LHCN-M2 (cell line): ENCODE measurements at regions not wholly inside any gene's neighbourhood (a gene's known extent, or its start where the extent isn't known, plus 50 kb on each side); places are given as distances from the start of the nearest gene placed in this dataset.

Experiments
- DNase-seq: peaks from one replicate; pipeline ENCODE4 v3.0.0-alpha.2; 2012; ENCODE audit warnings: low read depth

DNA sequence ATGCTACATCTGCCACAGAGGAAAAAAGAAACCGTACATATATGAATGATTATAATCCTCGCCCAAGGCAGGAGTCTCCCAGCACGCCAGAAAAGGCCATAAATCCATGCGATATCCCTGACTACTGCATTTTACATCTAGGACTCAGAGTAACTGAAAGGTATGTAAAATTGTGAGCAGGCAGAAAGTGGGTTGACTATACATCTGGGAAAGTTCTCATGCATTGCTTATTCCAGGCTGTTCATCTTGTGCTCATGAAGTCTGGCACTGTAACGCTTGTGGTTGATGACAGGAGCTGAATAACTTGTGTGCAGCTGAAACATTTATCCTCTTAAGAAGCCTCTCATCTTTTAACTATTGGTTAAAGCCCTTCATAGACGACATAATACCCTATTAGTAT, 193.4 kb upstream of the STEAP4 start:
- DNase-seq, result no peak

DNA sequence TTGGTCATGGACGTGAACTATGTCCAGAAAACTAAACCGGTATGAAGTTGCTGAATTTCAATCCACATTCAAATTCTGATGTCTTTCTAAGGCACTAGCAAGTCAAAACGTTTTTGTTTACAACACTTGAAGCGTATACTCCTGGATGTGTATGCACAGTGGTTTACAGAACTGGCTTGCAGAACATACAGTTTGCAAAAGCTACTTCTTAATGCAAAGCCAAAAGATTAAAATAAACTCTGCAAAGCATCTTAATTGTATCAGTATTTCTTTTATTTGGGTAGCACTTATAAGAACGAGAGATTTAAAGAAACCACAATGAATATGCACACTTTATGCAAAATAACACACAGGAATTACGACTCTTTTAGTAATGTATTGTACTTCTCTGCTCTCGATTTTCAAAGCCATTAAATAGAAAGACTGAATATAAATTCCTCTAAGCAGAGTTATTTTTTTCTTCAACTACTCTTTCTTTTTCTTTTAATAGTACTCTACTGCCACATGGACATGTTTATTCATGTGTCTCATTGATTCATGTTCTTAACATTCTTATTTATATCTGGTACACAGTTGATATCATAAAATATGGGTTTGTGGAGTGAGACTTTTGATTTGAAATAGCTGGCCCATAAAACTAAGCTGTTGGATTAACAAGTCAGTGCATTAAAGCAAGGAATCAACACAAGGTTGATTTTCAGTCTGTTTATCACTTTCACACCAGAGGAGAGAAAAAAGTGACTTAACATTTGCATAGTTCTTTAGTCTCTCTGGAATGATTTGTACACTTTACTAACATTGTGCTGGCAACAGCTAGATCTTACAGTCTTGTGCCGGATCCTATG, 189.4 kb upstream of the STEAP4 start:
- DNase-seq, result no peak

DNA sequence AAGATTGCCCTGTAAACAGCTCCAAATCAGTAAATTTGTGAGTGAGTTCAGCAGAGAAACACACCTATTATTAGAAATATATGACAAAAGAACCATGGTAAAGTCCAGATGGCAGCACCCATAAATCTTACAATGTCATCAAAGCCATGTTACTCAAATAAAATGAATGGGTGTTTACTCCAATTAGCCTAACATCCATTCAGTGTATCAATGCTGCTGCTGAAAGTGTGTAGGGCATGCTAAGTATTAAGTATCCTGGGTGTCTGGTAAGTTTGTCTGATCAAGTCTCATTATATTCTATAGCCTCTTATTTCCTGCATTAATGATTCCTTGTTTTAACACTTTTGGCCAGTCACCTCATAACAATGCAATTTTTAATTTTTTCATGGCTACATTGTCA, 185.5 kb upstream of the STEAP4 start:
- no peak for DNase-seq

DNA sequence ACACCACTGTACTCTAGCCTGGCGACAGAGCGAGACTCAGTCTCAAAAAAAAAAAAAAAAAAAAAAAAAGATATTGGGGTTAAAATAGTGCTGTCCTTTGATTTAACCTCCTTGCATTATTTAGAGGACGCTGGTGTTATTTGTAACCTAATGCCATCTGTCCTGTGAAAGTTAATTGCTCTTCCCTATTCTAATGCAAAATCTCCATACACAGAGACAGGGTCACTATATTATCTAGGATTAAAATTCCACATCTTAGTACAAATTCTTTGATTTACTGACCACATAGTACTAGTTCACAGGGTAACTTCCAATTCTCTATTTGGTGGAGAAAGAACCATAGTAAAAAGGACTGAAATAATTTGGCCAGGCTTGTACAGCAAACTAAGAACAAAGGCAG, 184.2 kb upstream of the STEAP4 start:
- no peak for DNase-seq

DNA sequence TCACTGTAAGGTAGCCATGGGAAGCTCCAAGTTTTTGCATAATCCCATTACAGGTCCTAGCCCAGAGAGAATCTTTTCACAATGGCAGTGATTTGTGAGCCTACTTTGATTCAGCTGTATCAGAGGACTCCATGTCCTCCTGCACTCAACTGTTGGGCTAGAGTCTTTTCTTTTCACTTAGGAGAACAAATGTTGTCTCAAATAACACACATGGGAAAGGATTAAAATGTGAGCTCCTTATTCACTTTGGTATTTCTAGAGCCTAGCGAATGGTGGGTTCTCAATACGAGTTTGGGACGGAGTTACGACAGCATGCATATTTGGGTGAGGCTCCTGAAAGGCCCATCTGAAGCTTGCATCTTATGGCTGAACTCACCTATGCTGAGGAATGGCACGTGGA, 183.5 kb upstream of the STEAP4 start:
- no peak for DNase-seq

DNA sequence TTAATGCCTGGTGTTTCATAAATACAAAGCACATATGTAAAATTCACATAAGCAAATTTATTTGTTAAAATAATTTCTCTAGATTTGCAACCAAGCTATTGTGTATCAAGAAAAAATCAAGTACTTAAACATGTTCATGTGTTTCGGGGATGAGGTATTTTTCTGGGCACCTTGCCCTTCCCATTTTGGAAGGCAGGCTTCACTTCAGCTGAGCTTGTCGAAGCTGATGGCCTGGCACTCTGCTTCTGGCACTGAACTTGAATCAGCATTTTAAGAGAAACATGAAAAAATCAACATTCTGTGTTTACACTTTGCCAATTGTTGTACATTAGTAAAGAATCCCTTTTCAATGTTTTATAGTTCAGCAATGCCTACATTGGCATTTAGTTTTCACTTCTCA, 179.1 kb upstream of the STEAP4 start:
- no peak for DNase-seq

DNA sequence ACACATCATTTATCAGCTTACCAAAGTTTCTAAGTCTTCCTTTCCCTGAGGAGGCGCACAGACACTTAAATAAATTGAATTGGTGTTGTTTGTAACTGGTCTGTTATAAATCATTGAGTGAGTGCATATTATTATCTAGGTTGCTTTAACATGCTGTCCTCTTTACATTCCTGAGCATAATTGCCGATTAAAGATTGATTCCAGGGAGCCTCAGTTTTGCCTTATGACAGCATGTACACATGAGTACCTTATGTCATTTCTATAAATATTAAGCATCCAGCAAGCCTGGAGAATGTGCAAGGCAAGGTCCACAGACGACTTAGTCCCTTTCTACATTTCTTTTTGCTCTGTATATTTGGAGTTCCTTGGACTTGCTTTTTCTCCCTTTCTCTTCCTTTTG, 177.9 kb upstream of the STEAP4 start:
- no peak for DNase-seq

DNA sequence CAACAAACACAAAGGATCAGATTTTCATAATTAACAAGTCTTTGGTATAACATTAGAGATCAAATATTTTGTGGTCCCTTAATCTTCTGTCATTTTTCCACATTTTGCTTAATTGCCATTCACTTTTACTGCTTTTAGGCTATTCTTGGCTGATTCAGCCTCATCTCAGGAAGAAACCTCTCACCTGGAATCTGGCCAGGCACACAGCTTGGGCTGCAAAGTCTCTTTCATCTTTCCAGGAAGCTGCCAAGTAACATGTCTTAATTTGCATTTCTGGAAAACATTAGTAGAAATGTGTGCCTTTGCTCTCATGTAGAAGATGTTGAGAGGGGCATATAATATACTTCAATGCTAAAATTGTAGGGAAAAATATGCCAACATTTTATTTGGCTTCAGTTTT, 174.2 kb upstream of the STEAP4 start:
- no peak for DNase-seq

DNA sequence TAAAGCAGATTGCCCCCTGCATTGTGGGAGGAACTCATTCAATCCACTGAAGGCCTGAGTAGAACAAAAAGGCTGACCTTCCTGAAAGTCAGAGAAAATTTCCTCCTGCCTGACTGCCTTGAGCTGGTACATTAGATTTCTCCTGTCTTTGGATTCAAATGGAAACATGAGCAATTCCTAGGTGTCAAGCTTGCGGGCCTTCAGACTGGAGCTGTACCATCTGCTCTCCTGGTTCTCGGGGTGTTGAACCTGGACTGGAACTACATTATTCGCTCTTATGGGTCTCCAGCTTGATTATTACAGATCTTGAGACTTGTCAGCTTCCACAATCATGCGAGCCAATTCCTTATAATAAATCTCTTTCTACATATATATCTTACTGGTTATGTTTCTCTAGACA, 173.6 kb upstream of the STEAP4 start:
- DNase-seq, result no peak

DNA sequence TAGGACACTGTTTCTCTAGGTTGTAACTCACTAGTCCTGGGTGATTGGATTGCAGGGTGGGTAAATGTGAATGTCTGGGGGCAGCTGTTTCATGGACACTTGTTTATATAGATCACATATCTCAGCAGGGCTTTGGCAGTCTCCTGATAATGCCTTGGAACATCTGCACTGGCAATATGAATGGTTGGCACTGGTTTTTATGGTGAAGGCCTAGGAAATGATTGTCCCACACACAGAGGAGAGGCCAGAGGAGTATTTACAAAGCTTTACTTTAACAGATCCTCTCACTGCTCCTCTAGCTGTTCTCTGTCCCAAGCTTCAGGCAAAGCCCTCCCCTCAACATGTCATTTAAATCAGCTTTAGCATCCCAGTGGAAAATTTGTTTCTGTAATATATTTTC, 171.3 kb upstream of the STEAP4 start:
- DNase-seq, result no peak

DNA sequence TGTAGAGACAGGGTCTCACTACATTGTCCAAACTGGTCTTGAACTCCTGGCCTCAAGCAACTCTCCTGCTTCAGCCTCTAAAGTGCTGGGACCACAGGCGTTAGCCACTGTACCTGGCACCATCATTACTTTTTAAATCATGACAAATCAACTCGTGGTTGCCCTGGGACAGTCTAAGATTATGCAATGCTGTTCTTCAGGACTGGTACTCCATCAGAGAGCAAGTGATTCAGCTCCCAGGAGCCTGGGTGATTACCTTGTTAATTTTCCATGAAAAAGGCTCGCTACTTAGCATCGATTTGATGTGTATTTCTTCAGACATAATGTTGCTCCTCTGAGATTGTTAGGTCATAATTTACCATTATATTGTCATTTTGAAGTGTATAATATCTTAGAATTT, 158.9 kb upstream of the STEAP4 start:
- DNase-seq, result no peak

DNA sequence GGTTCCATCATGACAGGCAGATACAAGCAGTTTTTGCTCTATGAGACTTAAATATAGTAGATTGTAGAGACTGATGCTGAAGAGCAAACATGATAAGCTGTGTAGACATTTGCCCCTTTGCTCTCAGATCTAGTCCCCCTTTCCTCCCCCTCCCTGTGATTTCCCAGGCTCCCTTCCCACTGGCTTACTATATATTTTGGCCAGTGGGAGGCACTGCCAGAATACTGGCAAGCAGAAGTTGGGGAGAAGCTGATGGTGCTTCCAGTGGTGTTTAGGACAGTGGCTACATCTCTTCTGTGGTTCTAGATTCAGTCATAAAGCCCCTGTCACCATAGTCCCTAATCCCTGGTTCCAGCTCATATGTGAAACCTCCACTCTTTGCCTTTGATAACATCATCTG, 156.1 kb upstream of the STEAP4 start:
- no peak for DNase-seq

DNA sequence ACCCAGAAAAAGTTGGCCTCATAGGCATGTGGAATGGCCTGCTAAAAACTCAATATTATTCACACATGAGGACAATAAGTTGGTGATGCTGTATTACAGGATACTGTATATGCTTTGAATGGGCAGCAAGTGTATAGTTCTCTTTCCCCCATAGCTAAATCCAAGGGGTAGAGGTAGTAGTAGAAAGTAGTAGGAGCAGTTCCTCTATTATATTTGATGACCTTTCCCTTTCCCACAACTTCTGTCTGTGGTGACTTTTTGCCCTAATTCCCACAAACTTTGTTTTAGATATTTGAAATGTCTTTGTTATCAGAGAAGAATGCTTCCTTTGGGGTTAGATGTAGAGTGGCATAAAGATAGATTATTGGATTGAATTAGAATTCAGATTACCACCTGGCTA, 154.0 kb upstream of the STEAP4 start:
- no peak for DNase-seq

DNA sequence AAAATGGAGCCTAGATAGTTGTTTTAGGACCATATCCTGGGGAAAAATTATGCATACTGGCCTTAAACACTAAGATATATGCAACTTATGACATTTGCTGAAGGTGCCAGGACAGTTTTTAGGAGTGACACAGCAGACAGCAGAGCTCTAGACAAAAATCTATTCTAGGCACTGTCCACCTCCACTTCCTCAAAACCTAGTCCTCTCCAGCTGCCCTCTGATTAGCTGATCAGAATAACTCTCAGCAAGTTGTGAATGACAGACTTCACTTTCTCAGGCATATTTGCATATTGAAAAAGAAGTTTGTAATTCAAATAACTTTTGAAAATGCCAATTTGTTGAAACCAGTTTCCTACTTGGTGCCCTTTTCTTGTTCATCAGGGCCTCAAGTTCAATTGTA, 152.3 kb upstream of the STEAP4 start:
- no peak for DNase-seq

DNA sequence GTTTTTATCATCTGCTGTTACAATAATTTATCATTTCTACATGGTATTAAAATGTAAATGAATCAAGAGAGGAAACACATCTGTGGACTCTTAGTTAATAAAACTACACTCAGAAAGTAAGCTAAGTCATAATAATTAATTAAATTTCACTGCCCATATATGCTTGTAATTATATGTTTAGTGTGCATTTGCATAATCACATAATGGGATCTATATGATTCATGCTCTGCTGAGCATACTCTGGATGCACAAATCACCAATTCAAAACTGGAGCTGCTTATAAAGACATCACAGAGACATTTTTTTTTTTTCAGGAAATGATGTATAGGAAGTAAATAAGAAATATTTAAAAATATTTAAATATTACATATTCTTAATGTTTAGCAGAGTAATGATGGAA, 151.6 kb upstream of the STEAP4 start:
- DNase-seq, result no peak

DNA sequence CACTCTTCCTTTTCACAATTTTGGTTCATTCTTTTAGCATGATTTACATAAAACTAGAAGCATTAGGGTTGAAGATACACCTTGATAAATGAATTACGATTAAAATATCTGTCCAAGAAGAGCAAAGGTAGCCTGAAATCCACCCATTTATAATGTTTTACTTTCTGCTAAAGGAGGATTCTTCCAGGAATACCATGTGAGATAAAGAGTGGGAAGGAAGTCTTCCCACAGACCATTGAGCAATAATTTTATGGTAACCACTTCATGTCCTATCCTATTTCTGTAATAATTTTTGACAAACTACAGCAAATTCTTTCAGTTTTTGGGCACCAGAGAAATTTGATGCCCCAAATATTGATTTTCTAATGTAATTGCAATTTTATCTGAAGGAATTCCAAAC, 150.6 kb upstream of the STEAP4 start:
- DNase-seq, result no peak

DNA sequence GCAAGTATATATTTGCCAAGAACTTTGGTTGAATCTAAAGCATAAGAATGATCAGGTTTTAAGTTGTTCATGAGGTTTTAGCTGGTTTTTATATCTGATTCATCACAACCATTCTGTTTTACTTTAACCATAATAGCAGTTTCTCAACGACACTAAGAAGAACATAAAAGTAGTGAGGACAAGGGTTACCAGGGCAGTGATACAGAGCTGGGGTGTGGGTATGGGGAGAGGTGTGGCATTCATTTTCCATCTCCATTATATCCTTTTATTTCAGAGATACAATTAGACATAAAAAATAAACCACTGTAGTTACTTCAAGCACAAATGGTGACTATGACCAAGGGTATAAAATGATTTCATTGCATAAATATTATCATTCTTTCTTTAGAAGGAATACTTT, 149.8 kb upstream of the STEAP4 start:
- DNase-seq, result no peak

DNA sequence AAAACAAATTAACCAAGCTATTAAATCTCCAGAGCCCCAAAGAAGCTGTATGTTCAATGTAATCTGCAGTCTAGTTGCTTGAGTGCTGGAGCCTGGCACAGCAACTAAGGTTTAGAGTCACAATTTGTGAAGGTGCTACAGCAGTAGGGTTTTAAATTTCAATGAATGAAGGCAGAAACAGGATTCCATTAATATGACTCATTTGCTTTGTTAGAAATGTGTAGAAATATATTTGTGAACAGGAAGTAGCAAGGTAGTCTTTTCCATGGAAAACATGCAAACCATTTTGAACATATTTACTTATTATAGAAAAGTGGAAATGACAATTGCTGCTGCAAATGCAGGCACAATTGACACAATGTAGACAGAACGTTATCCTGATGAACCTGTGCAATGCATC, 149.0 kb upstream of the STEAP4 start:
- DNase-seq, result no peak

DNA sequence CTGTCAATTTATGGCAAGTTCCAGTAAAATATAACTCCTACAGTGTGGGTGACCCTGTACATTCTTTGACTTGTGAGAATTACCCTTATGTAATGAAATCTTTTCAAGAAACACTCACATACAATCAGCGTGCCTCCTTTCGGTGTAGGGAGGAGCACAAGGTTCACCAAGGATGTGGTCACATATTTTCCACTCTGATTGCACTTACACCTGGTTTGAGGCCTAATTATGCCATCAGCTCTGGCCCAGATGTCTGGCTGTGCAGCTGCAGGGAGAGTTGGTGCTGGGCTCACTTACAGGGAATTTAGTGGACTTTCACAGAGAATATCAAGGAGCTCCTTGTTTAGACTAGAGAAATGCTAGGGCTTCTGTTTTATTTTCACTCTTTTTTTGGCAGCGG, 146.0 kb upstream of the STEAP4 start:
- DNase-seq, result no peak

DNA sequence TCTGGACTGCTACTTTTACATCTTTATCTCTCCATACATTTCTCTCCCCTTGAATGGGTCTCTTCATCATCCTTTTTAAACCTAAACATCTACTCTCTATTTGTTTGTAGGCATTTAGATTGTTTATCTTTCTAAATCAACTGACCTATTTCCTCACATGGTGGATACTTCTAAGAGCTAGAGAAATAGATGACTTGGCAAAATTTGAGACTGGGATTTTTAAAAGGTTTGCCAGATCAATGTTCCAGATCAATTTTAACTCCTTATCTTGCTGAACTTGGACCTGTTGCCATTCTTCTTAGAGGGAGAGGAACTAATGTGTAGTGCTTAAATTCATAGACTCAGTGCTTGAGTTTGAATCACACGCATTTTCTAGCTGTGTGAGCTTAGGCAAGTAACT, 144.2 kb upstream of the STEAP4 start:
- DNase-seq, result no peak

DNA sequence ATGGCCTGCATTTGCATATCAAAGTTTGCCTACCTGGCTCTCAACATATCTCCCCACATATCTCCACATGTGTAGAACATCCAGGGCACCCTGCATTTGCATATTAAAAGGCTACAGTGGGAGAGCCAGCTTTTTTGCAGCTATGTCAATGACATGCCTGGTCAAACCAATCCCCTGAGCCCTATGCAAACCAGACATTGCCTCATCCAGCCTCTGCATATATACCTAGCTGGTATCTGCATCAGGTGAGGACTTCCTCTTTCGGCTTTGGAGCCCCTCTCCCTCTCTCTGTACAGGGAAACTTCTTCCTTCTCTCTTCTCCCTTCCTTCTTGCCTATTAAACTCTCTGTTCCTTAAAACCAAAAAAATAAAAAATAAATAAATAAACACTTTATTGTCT, 142.7 kb upstream of the STEAP4 start:
- no peak for DNase-seq

DNA sequence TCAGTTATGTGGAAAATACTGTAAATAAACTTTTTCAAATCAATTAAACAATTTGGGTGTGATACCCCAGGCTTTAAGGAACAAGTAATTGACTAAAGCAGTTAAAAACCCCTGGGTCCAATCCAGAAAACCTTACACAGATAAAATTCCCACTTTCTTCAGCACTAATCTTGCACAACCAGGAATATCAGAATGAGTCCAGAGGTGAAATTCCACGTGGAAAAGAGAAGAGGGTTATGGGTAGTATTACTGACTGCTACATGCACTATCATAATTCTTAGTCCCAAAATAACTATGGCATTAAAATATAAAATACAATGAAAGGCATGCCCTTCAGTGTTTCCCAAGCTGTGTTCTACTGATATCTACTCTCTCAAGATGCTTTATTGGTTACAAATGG, 135.7 kb upstream of the STEAP4 start:
- no peak for DNase-seq

DNA sequence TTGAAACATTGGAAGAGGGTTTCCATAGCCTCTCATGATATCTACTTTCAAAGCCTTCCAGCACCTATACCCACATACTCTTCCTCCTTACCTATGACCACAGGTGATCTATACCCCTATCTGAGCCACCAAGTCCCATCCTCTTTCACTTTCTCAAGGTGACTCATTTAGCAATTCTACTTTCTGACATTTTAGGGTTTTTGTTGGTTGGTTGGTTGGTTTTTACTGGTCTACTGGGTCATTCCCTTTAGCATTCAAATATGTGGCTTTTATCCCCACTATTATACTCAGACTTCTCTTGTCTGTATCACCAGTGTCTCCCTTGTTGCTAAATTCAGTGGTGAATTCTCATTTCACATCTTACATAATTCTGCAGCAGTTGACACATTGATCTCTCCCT, 130.4 kb upstream of the STEAP4 start:
- no peak for DNase-seq

DNA sequence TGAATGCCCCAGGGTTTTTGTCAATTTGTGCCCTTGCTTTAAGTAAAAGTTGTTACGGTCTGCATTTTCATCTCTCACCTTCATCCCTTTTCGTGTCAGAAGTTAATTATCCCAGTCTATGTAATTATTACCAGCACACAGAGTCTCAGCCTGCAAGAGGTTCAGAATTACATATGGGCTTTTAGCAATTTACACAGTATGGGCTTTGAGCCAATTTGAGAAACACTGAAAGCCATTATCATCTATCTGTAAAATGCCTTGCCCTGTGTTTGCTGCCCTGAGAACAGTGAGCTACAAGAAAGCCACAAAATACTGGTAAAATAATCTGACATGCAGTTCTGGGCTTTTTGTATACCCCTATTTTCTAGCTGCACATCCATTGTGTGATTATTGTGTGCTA, 125.6 kb upstream of the STEAP4 start:
- no peak for DNase-seq
